ENCODE measurements at regions not wholly inside any gene's neighbourhood (a gene's known extent, or its start where the extent isn't known, plus 50 kb on each side); places are given as distances from the start of the nearest gene placed in this dataset.

DNA sequence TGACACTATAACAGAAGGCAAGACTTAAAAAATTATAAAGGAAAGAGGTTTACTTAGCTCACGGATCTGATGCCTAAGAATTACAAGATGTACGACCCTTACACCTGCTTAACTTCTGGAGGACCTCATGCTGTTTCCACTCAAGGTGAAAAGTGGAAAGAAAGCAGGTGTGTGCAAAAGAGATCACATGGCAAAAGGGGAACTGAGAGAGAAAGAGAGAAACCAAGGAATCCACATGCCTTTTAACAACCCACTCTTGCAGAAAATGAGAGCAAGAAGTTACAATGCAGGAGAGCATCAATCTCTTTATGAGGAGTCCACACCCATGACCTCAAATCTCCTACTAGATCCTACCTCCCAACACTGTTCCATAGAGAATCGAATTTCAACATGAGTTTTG lies 2382.2 kb downstream of the TP53TG3F start:
- TF ChIP-seq, protein P1, sequence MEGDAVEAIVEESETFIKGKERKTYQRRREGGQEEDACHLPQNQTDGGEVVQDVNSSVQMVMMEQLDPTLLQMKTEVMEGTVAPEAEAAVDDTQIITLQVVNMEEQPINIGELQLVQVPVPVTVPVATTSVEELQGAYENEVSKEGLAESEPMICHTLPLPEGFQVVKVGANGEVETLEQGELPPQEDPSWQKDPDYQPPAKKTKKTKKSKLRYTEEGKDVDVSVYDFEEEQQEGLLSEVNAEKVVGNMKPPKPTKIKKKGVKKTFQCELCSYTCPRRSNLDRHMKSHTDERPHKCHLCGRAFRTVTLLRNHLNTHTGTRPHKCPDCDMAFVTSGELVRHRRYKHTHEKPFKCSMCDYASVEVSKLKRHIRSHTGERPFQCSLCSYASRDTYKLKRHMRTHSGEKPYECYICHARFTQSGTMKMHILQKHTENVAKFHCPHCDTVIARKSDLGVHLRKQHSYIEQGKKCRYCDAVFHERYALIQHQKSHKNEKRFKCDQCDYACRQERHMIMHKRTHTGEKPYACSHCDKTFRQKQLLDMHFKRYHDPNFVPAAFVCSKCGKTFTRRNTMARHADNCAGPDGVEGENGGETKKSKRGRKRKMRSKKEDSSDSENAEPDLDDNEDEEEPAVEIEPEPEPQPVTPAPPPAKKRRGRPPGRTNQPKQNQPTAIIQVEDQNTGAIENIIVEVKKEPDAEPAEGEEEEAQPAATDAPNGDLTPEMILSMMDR (IDR thresholded peaks at IDR 0.05 in 8 of 11, conservative IDR thresholded peaks at IDR 0.05 in 3 of 11), result no peak
- TF ChIP-seq POLR2A (IDR thresholded peaks at IDR 0.05), result no peak
